ENCODE measurements at regions not wholly inside any gene's neighbourhood (a gene's known extent, or its start where the extent isn't known, plus 50 kb on each side); places are given as distances from the start of the nearest gene placed in this dataset.

DNA sequence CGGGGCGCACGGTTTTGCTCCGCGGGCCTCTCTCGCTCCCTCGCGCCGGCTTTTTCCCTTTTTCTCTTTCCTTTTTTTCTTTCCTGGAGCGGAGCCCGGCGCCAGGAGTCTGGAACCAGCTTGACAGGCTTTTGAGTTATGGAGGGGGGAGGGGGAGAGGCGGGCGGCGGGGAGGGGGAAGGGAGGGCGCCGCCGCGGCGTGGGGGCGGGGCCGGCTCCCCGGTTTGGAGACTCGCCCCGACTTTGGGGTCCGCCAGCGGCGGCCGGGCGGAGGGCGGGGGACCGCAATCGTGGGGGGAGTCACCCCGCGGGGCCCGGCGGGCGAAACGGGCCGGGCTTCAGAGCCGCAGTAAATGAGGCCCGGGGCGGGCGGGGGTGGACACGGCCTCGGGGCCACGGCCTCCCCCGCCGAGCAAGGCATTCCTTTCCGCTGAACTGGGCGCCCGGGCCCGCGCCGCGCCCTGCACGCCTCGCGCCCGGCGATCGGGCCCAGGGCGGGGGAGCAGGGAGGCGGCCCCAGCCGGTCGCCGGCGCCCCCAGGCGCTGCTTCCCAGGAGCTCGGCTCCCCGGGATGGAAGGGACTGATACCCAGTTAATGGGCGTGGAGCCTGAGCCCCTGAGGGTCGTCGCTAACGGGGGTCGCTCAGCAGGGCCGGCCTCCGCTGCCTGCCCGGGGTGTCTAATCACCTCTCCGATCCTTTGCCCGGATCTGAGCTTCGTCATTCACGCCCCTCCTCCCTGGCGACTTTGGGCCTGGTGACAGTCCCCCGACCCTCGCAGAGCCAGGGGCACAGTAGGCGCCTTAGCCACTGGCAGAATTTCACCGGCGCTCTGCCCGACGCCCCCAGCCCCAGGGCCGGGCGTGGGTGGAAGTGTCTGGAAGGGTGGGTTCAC is 138.1 kb downstream of the C9orf50 start:
- peak; percentile 85 for DNase-seq (ENCODE audit: low read depth)

DNA sequence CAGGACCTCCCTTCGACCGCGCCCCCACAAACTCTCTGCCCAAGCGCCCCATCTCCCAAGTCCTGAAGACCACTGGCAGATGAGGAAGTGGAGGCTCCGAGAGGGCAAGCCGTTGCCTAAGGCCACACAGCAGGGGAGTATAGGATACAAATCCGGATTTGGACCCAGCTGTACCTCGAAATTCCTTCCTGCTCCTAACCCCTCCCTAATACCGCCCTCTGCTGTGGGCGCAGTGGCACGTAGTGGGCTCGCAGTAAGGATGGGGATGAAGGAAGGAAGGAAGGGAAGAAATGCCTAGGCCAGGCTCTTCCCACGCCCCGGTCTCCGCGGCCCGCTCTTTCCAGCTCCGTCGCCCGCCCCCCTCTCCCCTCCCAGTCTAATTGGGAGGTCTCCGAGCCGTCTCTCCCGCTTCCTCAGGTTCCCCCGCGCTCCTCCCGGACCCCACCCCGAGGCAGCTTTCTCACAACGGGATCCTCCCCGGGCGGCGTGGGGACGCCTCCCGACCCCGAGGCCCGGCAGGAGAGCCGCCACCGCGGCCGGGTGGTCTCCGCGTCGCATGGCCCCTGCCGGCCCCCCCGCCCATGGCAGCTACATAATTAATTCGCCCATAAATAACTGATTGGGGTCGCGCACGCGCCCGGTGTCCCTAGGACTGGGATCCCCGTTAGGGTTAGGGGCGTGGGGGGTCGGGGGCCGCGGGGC is 138.9 kb downstream of the C9orf50 start:
- DNase-seq (ENCODE audit: low read depth), result no peak
- in situ Hi-C loops (cut with HindIII; ENCODE audit: low pct_unique_long_range_greater_than_20kb, low sequenced_read_pairs), result no loop called here

More for the DNA sequence above, 138.1 kb downstream of the C9orf50 start:
- in situ Hi-C loops (cut with HindIII; ENCODE audit: low pct_unique_long_range_greater_than_20kb, low sequenced_read_pairs), result no loop called here

DNA sequence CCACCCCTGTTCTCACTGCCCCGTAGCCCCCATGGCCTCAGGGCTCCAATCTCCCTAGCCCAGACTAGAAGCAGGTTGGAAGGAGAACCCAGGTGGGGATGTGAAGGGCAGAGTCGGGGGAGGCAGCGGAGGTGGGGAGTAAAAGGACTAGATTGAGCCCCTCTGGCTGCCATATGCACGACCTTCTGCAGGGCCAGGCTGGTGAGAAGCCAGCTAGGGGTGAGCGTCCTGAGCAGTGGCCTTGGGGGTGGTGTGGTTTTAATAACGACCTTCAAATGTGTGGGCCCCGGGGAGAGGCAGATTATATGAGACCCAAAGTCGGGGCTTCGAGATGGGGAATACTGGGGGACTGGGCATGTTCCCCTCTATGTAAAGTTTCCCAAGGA is 139.5 kb downstream of the C9orf50 start:
- in situ Hi-C loops (cut with HindIII; ENCODE audit: low pct_unique_long_range_greater_than_20kb, low sequenced_read_pairs), result no loop called here
- DNase-seq (ENCODE audit: low read depth), result no peak

DNA sequence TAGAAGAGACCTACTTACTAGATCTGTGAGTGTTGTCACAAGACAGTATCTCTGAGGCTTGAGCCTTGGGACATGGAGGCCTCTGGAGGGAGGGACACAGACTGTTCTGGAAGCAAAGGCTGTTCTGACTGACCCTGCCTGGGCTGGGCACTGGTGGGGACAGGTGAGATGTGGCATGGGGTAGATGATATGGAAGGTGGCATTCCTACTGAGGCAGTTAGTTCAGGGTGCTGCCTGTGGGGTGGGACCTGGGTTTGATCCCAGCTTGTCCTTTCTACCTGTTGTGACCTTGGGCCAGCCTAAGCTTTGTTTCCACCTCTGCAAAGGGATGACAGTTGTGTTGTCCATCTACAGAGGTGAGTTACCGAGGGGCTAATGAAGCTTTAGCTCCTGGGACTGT is 140.2 kb downstream of the C9orf50 start:
- in situ Hi-C loops (cut with HindIII; ENCODE audit: low pct_unique_long_range_greater_than_20kb, low sequenced_read_pairs), result no loop called here
- DNase-seq (ENCODE audit: low read depth), result no peak

DNA sequence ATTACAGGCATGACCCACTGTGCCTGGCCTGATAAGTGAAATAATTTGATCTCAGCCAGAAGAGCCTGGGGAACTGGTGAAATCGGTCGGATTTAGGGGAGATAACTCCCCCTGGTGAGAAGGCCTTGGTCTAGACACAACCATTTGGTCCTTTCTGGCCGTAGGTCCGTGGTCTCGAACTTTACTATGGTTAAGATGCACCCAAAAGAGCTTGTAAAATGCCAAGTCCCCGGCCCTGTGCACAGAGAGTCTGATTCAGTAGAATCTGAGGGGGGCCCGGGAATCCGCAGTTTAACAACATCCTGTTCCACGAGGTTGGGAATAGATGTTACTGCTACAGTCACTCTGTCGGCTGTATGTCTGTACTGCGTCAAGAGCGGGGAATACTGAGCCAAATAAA is 140.7 kb downstream of the C9orf50 start:
- no peak for DNase-seq (ENCODE audit: low read depth)
- in situ Hi-C loops (cut with HindIII; ENCODE audit: low pct_unique_long_range_greater_than_20kb, low sequenced_read_pairs), result no loop called here

DNA sequence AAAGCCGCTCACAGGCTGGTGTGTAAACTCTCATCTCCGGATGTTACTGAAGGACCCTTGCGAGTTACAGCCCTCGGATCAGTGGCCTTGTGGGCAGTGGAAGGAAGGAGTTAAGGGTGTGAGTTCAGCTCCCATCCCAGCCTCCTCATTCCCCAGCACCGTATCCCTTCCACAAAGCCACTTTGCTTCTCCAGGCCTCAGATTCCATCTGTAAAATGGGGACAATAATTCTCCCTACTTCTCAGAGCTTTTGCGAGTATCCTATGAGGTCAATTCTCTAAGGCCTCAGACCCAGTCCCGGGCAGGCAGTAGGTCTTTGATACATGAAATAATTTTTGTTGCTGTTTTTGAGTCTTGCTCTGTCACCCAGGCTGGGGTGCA is 141.3 kb downstream of the C9orf50 start:
- in situ Hi-C loops (cut with HindIII; ENCODE audit: low pct_unique_long_range_greater_than_20kb, low sequenced_read_pairs), result no loop called here
- DNase-seq (ENCODE audit: low read depth), result no peak

DNA sequence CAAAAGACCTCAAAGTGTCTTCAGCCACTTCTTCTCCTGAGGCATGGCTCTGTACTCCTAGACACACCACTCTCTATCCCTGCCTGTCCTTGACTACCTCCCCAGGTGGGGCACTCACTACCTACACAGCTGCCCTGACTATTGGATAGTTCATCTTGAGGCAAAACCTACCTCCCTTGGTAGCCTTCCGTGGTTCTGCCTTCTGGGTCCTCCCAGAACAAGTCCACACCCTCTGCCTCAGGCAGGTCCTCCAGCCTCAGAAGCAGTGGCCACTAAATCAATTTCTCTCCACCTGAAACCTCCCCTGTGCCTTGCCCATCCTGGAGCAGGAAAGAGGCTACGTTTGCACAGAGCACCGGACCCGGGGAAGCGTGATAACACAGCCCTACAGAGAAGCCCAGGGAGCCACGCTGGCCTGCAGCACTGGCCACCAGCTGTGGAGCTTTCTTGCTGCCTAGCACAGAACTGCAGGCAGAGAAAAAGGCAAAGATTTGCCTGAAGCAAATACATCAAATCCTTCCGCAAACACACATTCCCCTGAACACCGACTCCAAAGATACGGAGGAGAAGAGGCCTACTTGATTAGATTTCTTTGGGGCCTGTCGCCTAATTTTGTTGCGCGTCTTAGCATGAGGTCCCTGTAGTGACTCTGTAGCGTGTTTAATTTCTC is 141.8 kb downstream of the C9orf50 start:
- in situ Hi-C loops (cut with HindIII; ENCODE audit: low pct_unique_long_range_greater_than_20kb, low sequenced_read_pairs), result no loop called here
- no peak for DNase-seq (ENCODE audit: low read depth)

DNA sequence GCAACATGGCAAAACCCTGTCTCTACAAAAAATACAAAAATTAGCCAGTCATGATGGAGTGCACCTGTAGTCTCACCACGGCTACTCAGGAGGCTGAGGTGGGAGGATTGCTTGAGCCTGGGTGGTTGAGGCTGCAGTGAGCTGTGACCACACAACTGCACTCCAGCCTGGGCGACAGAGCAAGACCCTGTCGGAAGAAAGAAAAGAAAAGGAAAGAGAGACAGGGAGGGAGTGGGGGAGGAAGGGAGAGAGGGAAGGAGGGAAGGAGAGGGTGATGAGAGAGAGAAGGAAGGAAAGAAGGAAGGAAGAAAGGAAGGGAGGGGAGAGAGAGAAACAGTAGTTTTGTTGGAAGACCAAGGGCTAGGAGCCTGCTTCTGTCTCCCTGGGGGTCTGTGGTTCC is 142.4 kb downstream of the C9orf50 start:
- in situ Hi-C loops (cut with HindIII; ENCODE audit: low pct_unique_long_range_greater_than_20kb, low sequenced_read_pairs), result no loop called here
- no peak for DNase-seq (ENCODE audit: low read depth)

DNA sequence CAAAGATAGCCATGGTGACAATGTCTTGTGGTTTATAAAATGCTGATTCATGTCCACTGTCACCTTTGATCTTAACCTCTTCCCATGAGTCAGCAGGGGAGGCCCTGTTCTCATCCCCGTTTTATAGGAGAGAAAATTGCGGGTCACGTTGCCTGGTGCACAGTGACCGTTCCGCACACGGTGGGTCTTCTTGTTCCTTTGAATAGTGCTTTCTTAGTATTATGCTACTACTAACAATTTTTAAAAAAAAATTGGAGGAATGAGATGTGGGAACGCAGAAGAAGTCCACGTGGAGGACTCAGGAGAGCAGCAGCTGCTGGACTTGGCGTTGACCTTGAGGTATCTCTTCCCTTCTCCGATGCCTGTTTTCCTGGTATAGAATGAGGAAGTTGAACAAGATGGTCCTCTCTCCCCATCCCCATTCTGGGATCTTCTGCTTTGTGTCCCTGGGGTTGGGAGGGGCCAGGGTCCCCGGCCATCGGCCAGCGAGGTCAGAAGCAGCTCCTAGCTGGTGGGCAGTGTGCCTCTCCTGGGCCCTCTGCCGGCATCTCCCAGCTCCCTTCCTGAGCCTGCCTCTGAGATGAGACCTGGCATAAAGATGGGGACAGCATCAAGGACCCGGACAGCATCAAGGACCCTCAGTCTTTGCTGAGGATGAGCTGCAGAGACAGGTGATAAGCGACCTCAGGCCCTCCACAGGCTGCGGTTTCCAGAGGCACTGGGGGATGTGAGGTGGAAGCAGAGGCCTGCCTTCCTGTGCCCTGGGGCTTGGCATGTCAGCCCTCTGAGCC is 143.9 kb downstream of the C9orf50 start:
- in situ Hi-C loops (cut with HindIII; ENCODE audit: low pct_unique_long_range_greater_than_20kb, low sequenced_read_pairs), result no loop called here
- no peak for DNase-seq (ENCODE audit: low read depth)

DNA sequence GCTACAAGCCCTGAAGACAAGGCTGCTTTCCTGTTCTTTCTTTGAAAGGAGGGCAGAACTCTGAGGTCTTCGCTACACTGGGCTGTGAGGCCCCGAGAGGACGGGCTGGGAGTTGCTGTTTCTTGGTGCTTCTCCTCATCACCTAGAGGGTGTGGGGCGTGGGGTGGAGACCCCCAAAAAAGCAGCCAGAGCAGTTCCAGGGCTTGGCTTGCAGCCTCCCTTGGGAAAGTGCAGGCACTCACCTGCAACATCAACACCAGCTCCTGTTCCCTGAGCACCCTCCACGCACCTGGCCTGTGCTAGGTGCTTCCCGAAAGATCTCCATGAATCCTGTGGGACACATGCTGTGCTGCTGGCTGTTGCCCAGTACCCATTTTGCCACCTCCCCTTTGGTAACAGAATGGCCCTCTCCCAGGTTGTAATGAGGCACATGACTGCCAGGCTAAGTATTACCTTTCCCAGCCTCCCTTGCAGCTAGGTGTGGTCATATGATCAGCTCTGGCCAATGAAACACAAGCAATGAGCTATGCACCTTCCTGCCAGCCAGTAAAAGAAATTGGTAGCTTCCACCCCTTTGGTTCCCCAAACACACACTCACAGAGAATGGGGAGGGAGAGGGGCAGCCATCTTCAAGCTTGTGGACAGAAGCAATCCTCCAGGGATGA is 146.0 kb downstream of the C9orf50 start:
- in situ Hi-C loops (cut with HindIII; ENCODE audit: low pct_unique_long_range_greater_than_20kb, low sequenced_read_pairs), result no loop called here
- DNase-seq (ENCODE audit: low read depth), result no peak

DNA sequence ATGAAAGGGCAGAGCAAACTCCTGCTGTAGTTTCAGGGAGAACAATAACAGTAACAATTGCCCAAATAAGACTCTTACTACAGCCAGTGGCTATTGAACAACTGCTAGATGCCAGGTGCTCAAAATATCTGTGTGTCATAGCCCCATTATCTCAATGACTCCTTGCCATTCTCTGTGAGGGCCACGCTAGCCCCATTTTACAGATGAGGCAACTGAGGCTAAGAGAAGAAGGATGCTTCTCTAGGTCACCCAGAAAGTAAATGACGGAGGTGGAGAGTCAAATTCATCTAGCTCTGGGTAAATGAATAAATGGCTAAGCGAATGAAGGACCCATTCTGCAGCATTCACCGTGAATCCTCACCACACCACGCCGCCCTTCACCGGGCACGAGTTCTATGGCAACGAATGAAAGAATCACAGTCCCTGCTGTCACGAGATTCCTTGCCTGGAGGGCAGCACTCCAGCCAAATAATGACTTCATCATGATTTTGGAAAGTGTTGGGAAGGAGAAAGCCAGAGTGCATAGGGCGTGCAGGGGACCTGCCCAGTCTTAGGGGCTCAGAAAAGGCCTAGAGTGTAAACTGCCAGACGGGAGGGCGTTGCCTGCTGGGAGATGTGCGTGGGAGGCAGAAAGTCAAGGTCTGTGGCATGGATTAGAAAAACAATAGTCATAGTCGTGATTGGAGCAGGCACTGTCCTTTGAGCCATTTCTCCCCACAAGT is 147.2 kb downstream of the C9orf50 start:
- in situ Hi-C loops (cut with HindIII; ENCODE audit: low pct_unique_long_range_greater_than_20kb, low sequenced_read_pairs), result no loop called here

DNA sequence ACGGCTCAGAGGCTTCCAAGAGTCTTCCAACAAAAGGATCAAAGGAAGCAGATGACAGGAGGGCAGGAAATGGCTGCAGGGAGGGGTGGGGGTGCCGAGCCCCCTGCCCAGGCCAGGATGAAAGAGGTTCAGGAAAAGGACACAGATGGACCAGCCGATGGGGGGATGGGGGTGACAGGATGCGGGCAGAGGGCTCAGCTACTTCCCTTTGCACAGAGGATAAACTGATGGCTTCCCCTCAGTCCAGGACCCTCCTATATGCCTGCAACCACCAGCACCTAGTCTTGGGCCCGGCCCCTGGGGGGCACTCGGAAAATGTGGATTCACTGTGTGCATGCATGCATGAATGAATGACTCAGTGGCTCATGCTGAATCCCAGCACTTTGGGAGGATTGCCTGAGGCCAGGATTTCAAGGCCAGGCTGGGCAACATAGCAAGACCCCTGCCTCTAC is 148.2 kb downstream of the C9orf50 start:
- DNase-seq (ENCODE audit: low read depth), result peak; percentile 56
- in situ Hi-C loops (cut with HindIII; ENCODE audit: low pct_unique_long_range_greater_than_20kb, low sequenced_read_pairs), result no loop called here

More for the DNA sequence above, 147.2 kb downstream of the C9orf50 start:
- DNase-seq (ENCODE audit: low read depth), result peak; percentile 91

DNA sequence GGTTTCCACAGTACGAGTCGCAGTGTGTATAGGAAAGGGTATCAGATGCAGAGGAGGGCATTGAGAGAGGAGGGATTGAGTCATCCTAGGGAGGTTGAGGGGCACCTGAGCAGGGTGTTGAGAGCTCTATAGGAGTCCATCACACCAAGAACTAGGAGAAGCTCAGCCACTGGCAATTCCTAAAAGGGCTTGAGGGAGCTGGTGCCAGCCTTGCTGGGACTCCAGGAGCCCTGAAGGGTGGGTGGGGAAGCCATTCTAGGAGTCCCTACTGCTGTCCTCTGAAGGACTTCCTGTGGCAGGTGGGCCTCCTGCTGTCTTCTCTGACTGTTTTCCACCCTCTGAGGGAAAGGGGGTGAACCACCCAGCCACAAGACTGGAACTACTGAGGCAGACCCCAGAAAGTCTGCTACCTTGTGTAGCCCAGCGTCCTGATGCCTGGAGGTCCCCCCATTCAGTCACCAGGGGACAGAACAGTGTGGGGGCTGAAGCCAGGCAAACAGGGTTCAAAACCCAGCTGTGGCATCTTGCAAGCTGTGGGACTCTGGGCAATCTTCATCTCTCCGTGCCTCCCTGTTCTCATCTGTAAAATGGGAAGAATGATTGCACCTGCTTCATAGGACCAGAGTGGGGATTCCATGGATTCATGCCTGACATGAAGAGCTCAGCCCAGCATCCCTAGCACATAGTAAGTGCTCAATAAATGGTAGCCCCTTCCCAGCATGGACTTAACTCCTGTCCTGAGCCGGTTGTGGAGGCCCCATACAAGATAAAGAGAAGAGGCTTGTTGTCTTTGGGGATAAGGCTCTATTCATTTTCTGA is 149.5 kb downstream of the C9orf50 start:
- DNase-seq (ENCODE audit: low read depth), result no peak
- in situ Hi-C loops (cut with HindIII; ENCODE audit: low pct_unique_long_range_greater_than_20kb, low sequenced_read_pairs), result no loop called here

DNA sequence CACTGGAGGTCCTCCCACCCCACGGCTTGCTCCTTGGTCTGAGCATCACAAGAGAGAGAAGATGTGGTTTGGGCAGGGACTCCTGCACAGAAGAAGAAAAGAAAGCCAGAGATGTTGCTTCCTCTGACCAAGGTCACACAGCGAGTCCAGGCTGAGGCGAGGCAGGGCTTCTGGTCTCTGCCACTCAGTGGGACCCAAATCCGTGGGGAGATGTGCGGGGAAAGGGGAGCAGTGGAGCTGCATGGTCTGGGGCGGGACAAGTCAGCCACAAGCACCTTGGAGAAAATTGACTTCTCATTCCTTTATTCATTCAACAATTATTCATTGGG is 150.9 kb downstream of the C9orf50 start:
- no peak for DNase-seq (ENCODE audit: low read depth)
- in situ Hi-C loops (cut with HindIII; ENCODE audit: low pct_unique_long_range_greater_than_20kb, low sequenced_read_pairs), result no loop called here

DNA sequence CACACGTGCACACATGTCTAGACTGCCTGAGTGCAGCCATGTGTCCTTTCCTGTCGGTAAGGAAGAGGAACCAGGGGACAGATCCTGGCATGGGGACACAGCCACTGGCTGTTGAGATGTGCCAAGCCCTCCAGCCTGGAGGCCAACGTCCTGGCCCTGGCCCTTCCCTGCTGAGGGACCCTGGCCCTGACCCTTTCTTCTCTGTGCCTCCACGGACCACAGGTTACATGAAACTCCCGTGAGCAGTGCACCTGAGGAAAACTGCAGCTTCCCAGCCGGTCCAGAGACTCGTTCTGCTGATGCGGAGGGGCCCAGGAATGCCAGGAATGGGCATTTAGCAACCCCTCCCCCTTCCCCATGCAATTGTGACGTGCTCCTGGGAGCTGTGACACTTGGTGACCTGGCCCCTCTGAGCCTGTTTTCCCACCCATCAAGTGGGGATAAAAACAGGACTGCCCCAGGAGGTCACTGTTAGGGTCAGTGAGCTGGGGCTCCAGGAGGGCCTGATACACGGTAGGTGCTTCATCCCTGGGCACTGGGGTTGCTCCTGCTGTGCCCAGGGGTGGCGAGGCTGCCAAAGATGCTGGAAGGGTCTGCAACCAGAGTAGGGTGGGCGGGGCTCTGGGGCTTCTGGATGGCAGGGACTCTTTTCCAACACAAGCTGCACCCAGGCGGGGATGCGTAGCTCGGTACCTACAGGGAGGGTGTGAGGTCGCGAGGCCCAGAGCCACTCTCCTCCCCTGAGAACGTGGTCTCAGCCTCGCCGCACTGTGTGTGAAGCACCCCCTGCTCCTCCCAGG is 151.5 kb downstream of the C9orf50 start:
- in situ Hi-C loops (cut with HindIII; ENCODE audit: low pct_unique_long_range_greater_than_20kb, low sequenced_read_pairs), result no loop called here
- DNase-seq (ENCODE audit: low read depth), result peak; percentile 58

All from Caki2 (cell line).